ENCODE measurements at regions not wholly inside any gene's neighbourhood (a gene's known extent, or its start where the extent isn't known, plus 50 kb on each side); places are given as distances from the start of the nearest gene placed in this dataset.

DNA sequence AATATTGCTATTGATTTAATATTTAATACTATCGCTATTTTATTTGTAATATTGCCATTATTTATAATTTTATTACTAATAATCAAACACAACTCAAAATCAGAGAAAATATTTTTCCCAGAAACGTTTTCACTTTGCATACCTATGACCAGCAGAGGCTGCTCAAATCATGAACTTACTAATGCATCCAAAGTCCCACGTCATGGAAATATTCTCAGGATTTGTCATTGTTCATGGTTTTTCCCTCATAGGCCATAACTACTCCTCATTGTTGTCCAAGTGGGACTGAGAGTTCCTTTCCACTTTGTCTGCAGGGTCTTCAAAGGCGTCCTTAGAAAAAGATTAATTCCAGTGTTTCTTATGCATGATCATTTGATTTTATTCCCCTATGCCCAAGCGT, 344.8 kb downstream of the THBS2 start:
- no peak for TF ChIP-seq SUZ12 (IDR thresholded peaks at IDR 0.05; ENCODE audit: extremely low read depth, insufficient read depth, insufficient read length)
- no peak for TF ChIP-seq ZNF274 (IDR thresholded peaks at IDR 0.05; ENCODE audit: low read depth, low read length)
- no peak for TF ChIP-seq YY1 (IDR thresholded peaks at IDR 0.05; ENCODE audit: insufficient read depth, insufficient read length)
- Histone ChIP-seq H3K9me3 (ENCODE audit: insufficient read depth, low read length) (no peaks in the 10 kb centered on the region), H3K36me3 (ENCODE audit: insufficient read depth, insufficient read length, low read length) (no peaks in the 10 kb centered on the region), H3K9ac (ENCODE audit: insufficient read length, low read depth) (no peak overlapping the region), H3K4me1 (ENCODE audit: insufficient read depth, insufficient read length) (peaks cover 2% of the 10 kb centered on the region), H3K4me3 (ENCODE audit: insufficient read length, low read depth) (no peak overlapping the region), H3K27me3 (ENCODE audit: insufficient read depth, insufficient read length) (no peaks in the 10 kb centered on the region)
- no peak for DNase-seq (ENCODE audit: low read depth, low spot score)

DNA sequence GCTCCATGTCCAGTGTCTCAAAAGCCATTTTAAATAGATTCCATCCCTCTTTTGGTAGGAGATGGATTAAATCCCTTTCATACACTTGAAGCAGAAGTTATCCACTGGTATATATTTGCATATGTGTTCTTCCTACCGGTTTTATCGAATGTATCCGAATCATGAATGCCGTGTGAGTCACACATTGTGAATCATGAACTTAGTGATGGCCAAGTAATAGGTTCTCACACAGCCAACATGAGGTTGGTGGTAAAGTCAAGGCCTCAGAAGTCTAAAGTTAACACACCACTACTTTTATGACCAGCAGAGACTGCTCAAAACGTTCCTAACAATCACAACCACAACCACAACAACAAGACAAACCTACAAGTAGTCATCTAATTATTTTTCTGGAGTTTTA, 345.5 kb downstream of the THBS2 start:
- Histone ChIP-seq H3K9ac (ENCODE audit: insufficient read length, low read depth) (no peak overlapping the region), H3K9me3 (ENCODE audit: insufficient read depth, low read length) (no peaks in the 10 kb centered on the region), H3K27me3 (ENCODE audit: insufficient read depth, insufficient read length) (no peaks in the 10 kb centered on the region), H3K36me3 (ENCODE audit: insufficient read depth, insufficient read length, low read length) (no peaks in the 10 kb centered on the region), H3K4me1 (ENCODE audit: insufficient read depth, insufficient read length) (peaks cover 2% of the 10 kb centered on the region), H3K4me3 (ENCODE audit: insufficient read length, low read depth) (no peak overlapping the region)
- DNase-seq (ENCODE audit: low read depth, low spot score), result no peak
- TF ChIP-seq SUZ12 (IDR thresholded peaks at IDR 0.05; ENCODE audit: extremely low read depth, insufficient read depth, insufficient read length) (no peak), YY1 (IDR thresholded peaks at IDR 0.05; ENCODE audit: insufficient read depth, insufficient read length) (no peak), ZNF274 (IDR thresholded peaks at IDR 0.05; ENCODE audit: low read depth, low read length) (no peak)

DNA sequence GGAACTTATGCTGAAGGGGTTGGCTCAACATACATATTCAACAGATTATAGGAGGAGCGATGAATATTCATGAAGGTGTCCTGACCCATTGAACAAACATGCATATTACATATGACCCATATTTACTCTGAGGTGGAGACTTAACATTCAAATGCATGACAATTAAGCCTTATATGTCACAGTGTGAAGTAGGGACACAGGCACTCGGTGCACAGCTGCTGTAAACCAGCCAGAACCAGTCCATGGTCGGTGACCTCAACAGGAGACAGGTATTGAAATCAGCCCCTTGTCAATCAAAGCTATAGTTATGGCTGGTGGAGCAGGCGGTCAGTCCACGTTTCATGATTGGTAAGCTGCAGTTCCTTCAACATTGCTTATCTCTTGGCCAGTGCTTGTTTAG, 347.3 kb downstream of the THBS2 start:
- DNase-seq (ENCODE audit: low read depth, low spot score), result no peak
- TF ChIP-seq SUZ12 (IDR thresholded peaks at IDR 0.05; ENCODE audit: extremely low read depth, insufficient read depth, insufficient read length) (no peak), YY1 (IDR thresholded peaks at IDR 0.05; ENCODE audit: insufficient read depth, insufficient read length) (no peak), ZNF274 (IDR thresholded peaks at IDR 0.05; ENCODE audit: low read depth, low read length) (no peak)
- Histone ChIP-seq H3K9ac (ENCODE audit: insufficient read length, low read depth) (no peak overlapping the region), H3K9me3 (ENCODE audit: insufficient read depth, low read length) (no peaks in the 10 kb centered on the region), H3K36me3 (ENCODE audit: insufficient read depth, insufficient read length, low read length) (no peaks in the 10 kb centered on the region), H3K27me3 (ENCODE audit: insufficient read depth, insufficient read length) (no peaks in the 10 kb centered on the region), H3K4me1 (ENCODE audit: insufficient read depth, insufficient read length) (peaks cover 2% of the 10 kb centered on the region), H3K4me3 (ENCODE audit: insufficient read length, low read depth) (no peak overlapping the region)

- no peak for TF ChIP-seq ZNF274 (IDR thresholded peaks at IDR 0.05; ENCODE audit: low read depth, low read length)
- TF ChIP-seq SUZ12 (IDR thresholded peaks at IDR 0.05; ENCODE audit: extremely low read depth, insufficient read depth, insufficient read length), result no peak
- no peak for TF ChIP-seq YY1 (IDR thresholded peaks at IDR 0.05; ENCODE audit: insufficient read depth, insufficient read length)
- DNase-seq (ENCODE audit: low read depth, low spot score), result no peak
- Histone ChIP-seq H3K36me3 (ENCODE audit: insufficient read depth, insufficient read length, low read length) (no peaks in the 10 kb centered on the region), H3K4me1 (ENCODE audit: insufficient read depth, insufficient read length) (peaks cover 2% of the 10 kb centered on the region), H3K9ac (ENCODE audit: insufficient read length, low read depth) (peak overlapping the region; percentile 10), H3K4me3 (ENCODE audit: insufficient read length, low read depth) (no peak overlapping the region), H3K27me3 (ENCODE audit: insufficient read depth, insufficient read length) (no peaks in the 10 kb centered on the region), H3K9me3 (ENCODE audit: insufficient read depth, low read length) (no peaks in the 10 kb centered on the region)
Observed at GRCh38 chr6:168905451-168906090, 348.1 kb downstream of the THBS2 start.

GRCh38 chr6:168903613-168904345, 349.9 kb downstream of the THBS2 start:
- Histone ChIP-seq H3K36me3 (ENCODE audit: insufficient read depth, insufficient read length, low read length) (no peaks in the 10 kb centered on the region), H3K9ac (ENCODE audit: insufficient read length, low read depth) (no peak overlapping the region), H3K4me3 (ENCODE audit: insufficient read length, low read depth) (no peak overlapping the region), H3K9me3 (ENCODE audit: insufficient read depth, low read length) (no peaks in the 10 kb centered on the region), H3K27me3 (ENCODE audit: insufficient read depth, insufficient read length) (no peaks in the 10 kb centered on the region), H3K4me1 (ENCODE audit: insufficient read depth, insufficient read length) (peaks cover 2% of the 10 kb centered on the region)
- no peak for DNase-seq (ENCODE audit: low read depth, low spot score)
- TF ChIP-seq ZNF274 (IDR thresholded peaks at IDR 0.05; ENCODE audit: low read depth, low read length) (no peak), YY1 (IDR thresholded peaks at IDR 0.05; ENCODE audit: insufficient read depth, insufficient read length) (no peak), SUZ12 (IDR thresholded peaks at IDR 0.05; ENCODE audit: extremely low read depth, insufficient read depth, insufficient read length) (no peak)

- TF ChIP-seq YY1 (IDR thresholded peaks at IDR 0.05; ENCODE audit: insufficient read depth, insufficient read length) (no peak), SUZ12 (IDR thresholded peaks at IDR 0.05; ENCODE audit: extremely low read depth, insufficient read depth, insufficient read length) (no peak), ZNF274 (IDR thresholded peaks at IDR 0.05; ENCODE audit: low read depth, low read length) (no peak)
- Histone ChIP-seq H3K9ac (ENCODE audit: insufficient read length, low read depth) (no peak overlapping the region), H3K36me3 (ENCODE audit: insufficient read depth, insufficient read length, low read length) (no peaks in the 10 kb centered on the region), H3K27me3 (ENCODE audit: insufficient read depth, insufficient read length) (no peaks in the 10 kb centered on the region), H3K9me3 (ENCODE audit: insufficient read depth, low read length) (no peaks in the 10 kb centered on the region), H3K4me1 (ENCODE audit: insufficient read depth, insufficient read length) (peaks cover 2% of the 10 kb centered on the region), H3K4me3 (ENCODE audit: insufficient read length, low read depth) (no peak overlapping the region)
- no peak for DNase-seq (ENCODE audit: low read depth, low spot score)
Observed at GRCh38 chr6:168902075-168902474, 351.6 kb downstream of the THBS2 start.

DNA sequence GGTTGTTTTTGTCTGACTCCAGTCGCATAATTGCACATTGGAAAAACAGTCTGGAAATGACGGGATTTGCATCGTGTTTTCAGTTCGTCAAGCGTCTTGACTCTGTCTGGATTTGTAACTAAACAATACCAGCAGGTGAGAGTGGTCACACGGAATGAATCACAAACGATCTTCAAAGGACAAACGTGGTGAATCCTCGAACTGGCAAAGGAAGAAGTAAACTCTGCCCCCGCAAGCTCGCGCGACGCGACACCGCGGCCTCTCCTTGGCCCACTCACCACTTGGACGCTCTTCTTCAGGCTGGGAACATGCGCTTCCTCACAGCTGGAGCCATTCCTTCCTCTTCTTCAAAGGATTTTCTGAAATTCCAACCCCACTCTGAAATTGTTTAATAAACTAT, 352.6 kb downstream of the THBS2 start:
- DNase-seq (ENCODE audit: low read depth, low spot score), result no peak
- Histone ChIP-seq H3K36me3 (ENCODE audit: insufficient read depth, insufficient read length, low read length) (no peaks in the 10 kb centered on the region), H3K27me3 (ENCODE audit: insufficient read depth, insufficient read length) (no peaks in the 10 kb centered on the region), H3K4me1 (ENCODE audit: insufficient read depth, insufficient read length) (peaks cover 2% of the 10 kb centered on the region), H3K9me3 (ENCODE audit: insufficient read depth, low read length) (no peaks in the 10 kb centered on the region), H3K9ac (ENCODE audit: insufficient read length, low read depth) (no peak overlapping the region), H3K4me3 (ENCODE audit: insufficient read length, low read depth) (no peak overlapping the region)
- TF ChIP-seq YY1 (IDR thresholded peaks at IDR 0.05; ENCODE audit: insufficient read depth, insufficient read length) (no peak), SUZ12 (IDR thresholded peaks at IDR 0.05; ENCODE audit: extremely low read depth, insufficient read depth, insufficient read length) (no peak), ZNF274 (IDR thresholded peaks at IDR 0.05; ENCODE audit: low read depth, low read length) (no peak)
